Vagina (tissue), 2 donors: ENCODE measurements at regions not wholly inside any gene's neighbourhood (a gene's known extent, or its start where the extent isn't known, plus 50 kb on each side); places are given as distances from the start of the nearest gene placed in this dataset.

ENCODE experiments used
- POLR2A ChIP-seq, 2 donors: fragments of 450-650 bp; IDR thresholded peaks; one replicate each; pipeline ENCODE4 v1.6.1; 2017; ENCODE audit warnings: antibody characterized with exemption in 2 of 2, mild to moderate bottlenecking in 2 of 2, moderate library complexity in 2 of 2
- POLR2AphosphoS5 ChIP-seq, 2 donors: sonication (generic); formaldehyde crosslinking; IDR thresholded peaks; one replicate each; pipeline ENCODE4 v1.9.0; 2017; ENCODE audit warnings: antibody characterized with exemption in 2 of 2, mild to moderate bottlenecking in 2 of 2, low read depth in 1 of 2; ENCODE audit not compliant: insufficient read depth in 1 of 2
- TF ChIP-seq, protein P1 (sequence below), 3 experiments: fragments of 450-650 bp in 2 of 3; fragments of 200-600 bp in 1 of 3; sonication (generic) in 1 of 3; IDR thresholded peaks; one replicate each; pipeline ENCODE4 v1.5.1; 2017 to 2019; ENCODE audit warnings: antibody characterized with exemption in 3 of 3, mild to moderate bottlenecking in 2 of 3, moderate library complexity in 2 of 3

- TF ChIP-seq, protein P1, sequence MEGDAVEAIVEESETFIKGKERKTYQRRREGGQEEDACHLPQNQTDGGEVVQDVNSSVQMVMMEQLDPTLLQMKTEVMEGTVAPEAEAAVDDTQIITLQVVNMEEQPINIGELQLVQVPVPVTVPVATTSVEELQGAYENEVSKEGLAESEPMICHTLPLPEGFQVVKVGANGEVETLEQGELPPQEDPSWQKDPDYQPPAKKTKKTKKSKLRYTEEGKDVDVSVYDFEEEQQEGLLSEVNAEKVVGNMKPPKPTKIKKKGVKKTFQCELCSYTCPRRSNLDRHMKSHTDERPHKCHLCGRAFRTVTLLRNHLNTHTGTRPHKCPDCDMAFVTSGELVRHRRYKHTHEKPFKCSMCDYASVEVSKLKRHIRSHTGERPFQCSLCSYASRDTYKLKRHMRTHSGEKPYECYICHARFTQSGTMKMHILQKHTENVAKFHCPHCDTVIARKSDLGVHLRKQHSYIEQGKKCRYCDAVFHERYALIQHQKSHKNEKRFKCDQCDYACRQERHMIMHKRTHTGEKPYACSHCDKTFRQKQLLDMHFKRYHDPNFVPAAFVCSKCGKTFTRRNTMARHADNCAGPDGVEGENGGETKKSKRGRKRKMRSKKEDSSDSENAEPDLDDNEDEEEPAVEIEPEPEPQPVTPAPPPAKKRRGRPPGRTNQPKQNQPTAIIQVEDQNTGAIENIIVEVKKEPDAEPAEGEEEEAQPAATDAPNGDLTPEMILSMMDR (IDR thresholded peaks at IDR 0.05) = no peak
- TF ChIP-seq POLR2AphosphoS5 (IDR thresholded peaks at IDR 0.05; ENCODE audit: insufficient read depth in 1 of 2, low read depth in 1 of 2) (no peak), POLR2A (IDR thresholded peaks at IDR 0.05) (no peak)
These were observed 308.5 kb downstream of the TNS1 start for GRCh38 chr2:217694291-217694690.
